Lower leg skin (tissue), 3 donors: ENCODE measurements at regions not wholly inside any gene's neighbourhood (a gene's known extent, or its start where the extent isn't known, plus 50 kb on each side); places are given as distances from the start of the nearest gene placed in this dataset.

Source experiments
- POLR2A ChIP-seq, 2 donors: fragments of 450-650 bp; IDR thresholded peaks; one replicate each; pipeline ENCODE4 v1.6.1; 2016 to 2017; ENCODE audit warnings: antibody characterized with exemption in 2 of 2, mild to moderate bottlenecking in 1 of 2, moderate library complexity in 1 of 2
- TF ChIP-seq, protein P1 (sequence below), 3 donors: fragments of 450-650 bp; IDR thresholded peaks; one replicate each; pipeline ENCODE4 v1.5.1; 2016; ENCODE audit warnings: antibody characterized with exemption in 3 of 3, mild to moderate bottlenecking in 3 of 3, moderate library complexity in 2 of 3

DNA sequence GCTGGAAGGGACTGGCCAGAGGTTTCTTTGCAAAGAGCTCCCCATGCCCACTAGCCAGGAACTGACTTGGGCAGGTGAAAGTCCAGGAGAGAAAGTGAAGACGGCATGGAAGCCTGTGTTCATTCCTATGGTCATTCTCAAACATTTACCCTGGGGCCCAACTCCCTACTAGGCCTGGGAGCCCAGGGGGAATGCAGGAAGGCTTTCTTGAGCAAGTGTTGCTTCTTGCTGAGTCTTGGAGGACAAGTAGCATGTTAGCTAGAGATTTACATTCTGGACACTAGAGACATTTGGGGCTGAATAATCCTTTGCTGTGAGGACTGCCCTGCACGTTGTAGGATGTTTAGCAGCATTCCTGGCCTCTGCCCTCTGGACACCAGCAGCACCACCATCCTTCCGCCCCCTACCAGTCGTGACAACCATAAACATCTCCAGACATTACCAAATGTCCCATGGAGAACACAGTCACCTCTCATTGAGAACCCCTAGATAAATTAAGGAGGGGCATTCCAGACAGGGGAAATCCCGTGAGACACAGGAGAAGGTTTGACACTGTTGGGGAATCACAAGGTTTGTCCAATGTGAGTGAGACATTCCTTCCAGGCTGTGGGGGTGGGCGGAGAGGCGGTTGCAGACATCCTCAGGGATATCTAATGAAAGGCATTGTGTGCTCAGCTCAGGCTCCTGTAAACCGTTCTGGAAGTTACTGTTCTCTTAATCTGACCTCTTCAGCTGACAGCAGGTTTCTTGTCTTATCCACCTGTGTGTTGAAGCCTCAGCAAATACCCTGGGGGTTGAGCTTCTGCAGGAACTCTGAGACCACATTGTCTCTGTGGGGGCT is 236.2 kb downstream of the TLE3 start:
- TF ChIP-seq, protein P1, sequence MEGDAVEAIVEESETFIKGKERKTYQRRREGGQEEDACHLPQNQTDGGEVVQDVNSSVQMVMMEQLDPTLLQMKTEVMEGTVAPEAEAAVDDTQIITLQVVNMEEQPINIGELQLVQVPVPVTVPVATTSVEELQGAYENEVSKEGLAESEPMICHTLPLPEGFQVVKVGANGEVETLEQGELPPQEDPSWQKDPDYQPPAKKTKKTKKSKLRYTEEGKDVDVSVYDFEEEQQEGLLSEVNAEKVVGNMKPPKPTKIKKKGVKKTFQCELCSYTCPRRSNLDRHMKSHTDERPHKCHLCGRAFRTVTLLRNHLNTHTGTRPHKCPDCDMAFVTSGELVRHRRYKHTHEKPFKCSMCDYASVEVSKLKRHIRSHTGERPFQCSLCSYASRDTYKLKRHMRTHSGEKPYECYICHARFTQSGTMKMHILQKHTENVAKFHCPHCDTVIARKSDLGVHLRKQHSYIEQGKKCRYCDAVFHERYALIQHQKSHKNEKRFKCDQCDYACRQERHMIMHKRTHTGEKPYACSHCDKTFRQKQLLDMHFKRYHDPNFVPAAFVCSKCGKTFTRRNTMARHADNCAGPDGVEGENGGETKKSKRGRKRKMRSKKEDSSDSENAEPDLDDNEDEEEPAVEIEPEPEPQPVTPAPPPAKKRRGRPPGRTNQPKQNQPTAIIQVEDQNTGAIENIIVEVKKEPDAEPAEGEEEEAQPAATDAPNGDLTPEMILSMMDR (IDR thresholded peaks at IDR 0.05), result no peak
- TF ChIP-seq POLR2A (IDR thresholded peaks at IDR 0.05), result no peak
